ENCODE measurements at regions not wholly inside any gene's neighbourhood (a gene's known extent, or its start where the extent isn't known, plus 50 kb on each side); places are given as distances from the start of the nearest gene placed in this dataset.

- TF ChIP-seq EP300 (IDR thresholded peaks at IDR 0.05; ENCODE audit: borderline replicate concordance in 1 of 2, low read depth in 1 of 2, low read length in 1 of 2) (no peak), CTCF (IDR thresholded peaks at IDR 0.05) (no peak), FOXM1 (IDR thresholded peaks at IDR 0.05; ENCODE audit: low read depth) (no peak), RXRA (IDR thresholded peaks at IDR 0.05; ENCODE audit: borderline replicate concordance, low read depth) (no peak), GABPA (IDR thresholded peaks at IDR 0.05; ENCODE audit: low read depth) (no peak), YY1 (IDR thresholded peaks at IDR 0.05; ENCODE audit: low read depth) (no peak), RAD21 (IDR thresholded peaks at IDR 0.05; ENCODE audit: low read length) (no peak), POLR2AphosphoS5 (IDR thresholded peaks at IDR 0.05; ENCODE audit: low read depth, low read length) (no peak), SIN3A (IDR thresholded peaks at IDR 0.05; ENCODE audit: borderline replicate concordance, low read depth, low read length) (no peak), RFX5 (IDR thresholded peaks at IDR 0.05; ENCODE audit: low read length) (no peak), TAF1 (IDR thresholded peaks at IDR 0.05; ENCODE audit: borderline replicate concordance, low read depth, low read length) (no peak)
Observed at GRCh38 chr5:77844623-77845323, 68.6 kb upstream of the TBCA start.
